ENCODE measurements at regions not wholly inside any gene's neighbourhood (a gene's known extent, or its start where the extent isn't known, plus 50 kb on each side); places are given as distances from the start of the nearest gene placed in this dataset.

DNA sequence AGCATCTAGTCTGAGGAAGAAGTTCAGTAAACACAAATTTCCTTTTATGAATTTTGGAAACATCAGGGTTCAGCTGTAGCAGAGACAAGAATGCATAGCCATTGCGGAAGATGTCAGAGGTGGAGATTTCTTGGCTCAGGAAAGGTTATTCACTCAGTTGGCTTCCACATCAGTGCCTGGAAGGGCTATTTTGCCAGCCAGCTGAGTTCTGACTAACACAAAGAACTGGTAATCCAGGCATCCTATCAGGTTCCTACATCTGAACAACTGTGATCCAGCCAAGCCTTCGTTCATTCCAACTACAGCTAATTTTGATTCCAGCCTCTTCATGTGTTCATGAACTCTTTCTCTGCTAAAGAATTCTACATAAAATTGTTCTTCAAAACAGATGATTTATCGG is 965.6 kb downstream of the XPNPEP1 start:
- TF ChIP-seq CTCF (conservative IDR thresholded peaks at IDR 0.05; ENCODE audit: low read depth in 2 of 2) (no peak), ZNF331 (CRISPR knock-in tag; IDR thresholded peaks at IDR 0.05; ENCODE audit: low read depth) (no peak), EZH2 (IDR thresholded peaks at IDR 0.05; ENCODE audit: low read depth, unreplicated experiment) (no peak), POLR2AphosphoS5 (IDR thresholded peaks at IDR 0.05; ENCODE audit: low read depth) (no peak), EZH2phosphoT487 (IDR thresholded peaks at IDR 0.05; ENCODE audit: unreplicated experiment) (no peak), CREB1 (CRISPR knock-in tag; IDR thresholded peaks at IDR 0.05; ENCODE audit: low read depth) (no peak), STAT1 (IDR thresholded peaks at IDR 0.05; ENCODE audit: unreplicated experiment) (no peak)
- TF ChIP-seq, protein P1, sequence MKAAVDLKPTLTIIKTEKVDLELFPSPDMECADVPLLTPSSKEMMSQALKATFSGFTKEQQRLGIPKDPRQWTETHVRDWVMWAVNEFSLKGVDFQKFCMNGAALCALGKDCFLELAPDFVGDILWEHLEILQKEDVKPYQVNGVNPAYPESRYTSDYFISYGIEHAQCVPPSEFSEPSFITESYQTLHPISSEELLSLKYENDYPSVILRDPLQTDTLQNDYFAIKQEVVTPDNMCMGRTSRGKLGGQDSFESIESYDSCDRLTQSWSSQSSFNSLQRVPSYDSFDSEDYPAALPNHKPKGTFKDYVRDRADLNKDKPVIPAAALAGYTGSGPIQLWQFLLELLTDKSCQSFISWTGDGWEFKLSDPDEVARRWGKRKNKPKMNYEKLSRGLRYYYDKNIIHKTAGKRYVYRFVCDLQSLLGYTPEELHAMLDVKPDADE (IDR thresholded peaks at IDR 0.05), result no peak
- TF ChIP-seq, protein P2, sequence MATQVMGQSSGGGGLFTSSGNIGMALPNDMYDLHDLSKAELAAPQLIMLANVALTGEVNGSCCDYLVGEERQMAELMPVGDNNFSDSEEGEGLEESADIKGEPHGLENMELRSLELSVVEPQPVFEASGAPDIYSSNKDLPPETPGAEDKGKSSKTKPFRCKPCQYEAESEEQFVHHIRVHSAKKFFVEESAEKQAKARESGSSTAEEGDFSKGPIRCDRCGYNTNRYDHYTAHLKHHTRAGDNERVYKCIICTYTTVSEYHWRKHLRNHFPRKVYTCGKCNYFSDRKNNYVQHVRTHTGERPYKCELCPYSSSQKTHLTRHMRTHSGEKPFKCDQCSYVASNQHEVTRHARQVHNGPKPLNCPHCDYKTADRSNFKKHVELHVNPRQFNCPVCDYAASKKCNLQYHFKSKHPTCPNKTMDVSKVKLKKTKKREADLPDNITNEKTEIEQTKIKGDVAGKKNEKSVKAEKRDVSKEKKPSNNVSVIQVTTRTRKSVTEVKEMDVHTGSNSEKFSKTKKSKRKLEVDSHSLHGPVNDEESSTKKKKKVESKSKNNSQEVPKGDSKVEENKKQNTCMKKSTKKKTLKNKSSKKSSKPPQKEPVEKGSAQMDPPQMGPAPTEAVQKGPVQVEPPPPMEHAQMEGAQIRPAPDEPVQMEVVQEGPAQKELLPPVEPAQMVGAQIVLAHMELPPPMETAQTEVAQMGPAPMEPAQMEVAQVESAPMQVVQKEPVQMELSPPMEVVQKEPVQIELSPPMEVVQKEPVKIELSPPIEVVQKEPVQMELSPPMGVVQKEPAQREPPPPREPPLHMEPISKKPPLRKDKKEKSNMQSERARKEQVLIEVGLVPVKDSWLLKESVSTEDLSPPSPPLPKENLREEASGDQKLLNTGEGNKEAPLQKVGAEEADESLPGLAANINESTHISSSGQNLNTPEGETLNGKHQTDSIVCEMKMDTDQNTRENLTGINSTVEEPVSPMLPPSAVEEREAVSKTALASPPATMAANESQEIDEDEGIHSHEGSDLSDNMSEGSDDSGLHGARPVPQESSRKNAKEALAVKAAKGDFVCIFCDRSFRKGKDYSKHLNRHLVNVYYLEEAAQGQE (IDR thresholded peaks at IDR 0.05; ENCODE audit: unreplicated experiment), result no peak

Measured in GM23338 (cell line).